NOMO-1 treated with dmso at 0.1 percent for 144 hours (cell line): ENCODE measurements at regions not wholly inside any gene's neighbourhood (a gene's known extent, or its start where the extent isn't known, plus 50 kb on each side); places are given as distances from the start of the nearest gene placed in this dataset.
A peak's percentile ranks its signal among the peaks of the same experiment; 100 is the strongest.

Experiments
- DNase-seq: peaks from one replicate; lab custom pipeline; 2025; ENCODE audit not compliant: unreplicated experiment; lab: John Stamatoyannopoulos, UW

DNA sequence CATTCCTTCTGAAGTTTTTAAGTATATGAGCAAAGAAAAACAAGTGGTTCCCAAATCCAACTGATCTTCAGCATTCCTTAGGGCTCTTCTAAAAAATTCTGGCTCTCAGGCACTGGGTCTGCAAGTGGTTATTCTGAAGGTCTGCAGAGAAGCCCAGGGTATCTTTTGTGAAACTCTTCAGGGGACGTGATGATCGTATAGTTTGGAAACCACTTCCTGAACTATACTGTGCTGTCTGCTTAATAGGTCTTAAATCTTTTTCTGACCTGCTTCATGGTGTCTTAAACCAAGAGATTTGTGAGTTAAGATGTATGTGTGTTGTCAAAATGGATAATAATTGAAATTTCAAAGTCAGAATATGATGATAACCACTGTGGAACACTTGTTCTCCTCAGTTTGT lies 115.5 kb downstream of the LHX9 start:
- no peak for DNase-seq

DNA sequence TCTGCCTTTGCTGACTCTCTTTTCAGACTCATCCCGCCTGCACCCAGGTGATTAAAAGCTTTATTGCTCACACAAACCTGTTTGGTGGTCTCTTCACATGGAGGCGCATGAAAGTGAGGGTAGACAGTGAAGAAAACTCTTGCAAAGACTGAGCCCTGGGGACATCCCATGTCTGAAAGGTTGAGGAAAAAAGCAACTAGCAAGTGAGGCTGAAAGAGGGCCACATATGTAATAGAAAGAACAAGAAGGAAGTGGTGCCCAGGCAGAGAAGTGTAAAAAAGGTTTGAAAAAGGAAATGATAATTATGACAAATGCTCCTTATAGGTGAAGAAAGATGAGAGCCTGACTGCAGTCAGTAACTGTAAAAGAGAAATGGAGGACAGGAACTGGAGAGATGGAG lies 115.9 kb upstream of the NEK7 start:
- DNase-seq, result no peak

DNA sequence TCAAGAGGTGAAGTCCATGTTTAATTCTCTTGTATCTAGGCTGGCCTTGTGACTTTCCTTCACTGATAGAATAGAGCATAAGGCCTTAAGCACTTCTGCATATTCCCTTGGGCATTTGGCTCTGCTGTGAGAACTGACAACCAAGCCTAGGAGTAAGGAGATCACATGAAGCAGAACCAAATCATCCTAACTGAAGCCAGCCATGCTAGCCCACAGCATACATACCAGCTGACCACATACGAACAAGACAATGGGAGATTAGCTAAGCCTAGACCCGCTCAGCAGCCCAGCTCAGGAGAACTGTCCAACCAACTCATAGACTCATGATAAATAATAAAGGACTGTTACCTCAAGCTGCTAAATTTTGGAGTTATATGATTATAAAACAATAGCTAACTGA lies 114.6 kb upstream of the NEK7 start:
- no peak for DNase-seq

DNA sequence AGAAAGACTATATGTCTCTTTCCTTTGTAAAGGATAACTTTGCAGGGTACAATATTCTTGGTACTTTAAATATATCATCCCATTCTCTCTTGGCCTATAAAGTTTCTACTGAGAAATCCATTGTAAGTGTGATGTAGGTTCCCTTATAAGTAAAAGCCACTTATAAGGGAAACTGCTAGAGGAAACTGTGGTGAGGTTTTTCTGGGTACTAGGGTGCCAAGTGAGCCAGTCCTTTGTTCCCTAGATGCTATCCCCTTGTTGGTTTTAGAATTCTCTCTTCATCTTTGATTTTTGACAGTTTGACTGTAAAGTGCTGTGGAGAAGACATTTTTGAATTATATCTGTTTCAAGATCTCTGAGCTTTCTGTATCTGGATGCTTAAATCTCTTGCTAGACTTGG lies 108.9 kb upstream of the NEK7 start:
- DNase-seq, result no peak

DNA sequence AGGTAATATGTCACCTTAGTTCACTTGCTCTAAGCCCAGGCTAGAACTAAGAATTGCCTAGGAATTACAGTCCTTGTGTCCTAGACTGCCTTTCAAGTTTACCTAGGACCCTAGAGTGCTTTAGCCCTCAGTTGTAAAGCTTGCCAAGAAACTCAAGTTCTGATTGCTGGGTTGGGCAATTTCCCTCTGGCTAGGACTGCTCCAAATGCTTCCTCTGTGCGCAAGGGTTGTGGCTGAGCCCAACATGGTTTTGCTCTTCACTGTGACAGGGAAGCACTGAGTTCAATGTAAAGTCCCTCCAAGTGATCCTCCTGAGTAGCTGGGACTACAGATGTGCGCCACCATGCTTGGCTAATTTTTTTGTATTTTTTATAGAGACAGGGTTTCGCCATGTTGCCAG lies 102.3 kb upstream of the NEK7 start:
- no peak for DNase-seq

DNA sequence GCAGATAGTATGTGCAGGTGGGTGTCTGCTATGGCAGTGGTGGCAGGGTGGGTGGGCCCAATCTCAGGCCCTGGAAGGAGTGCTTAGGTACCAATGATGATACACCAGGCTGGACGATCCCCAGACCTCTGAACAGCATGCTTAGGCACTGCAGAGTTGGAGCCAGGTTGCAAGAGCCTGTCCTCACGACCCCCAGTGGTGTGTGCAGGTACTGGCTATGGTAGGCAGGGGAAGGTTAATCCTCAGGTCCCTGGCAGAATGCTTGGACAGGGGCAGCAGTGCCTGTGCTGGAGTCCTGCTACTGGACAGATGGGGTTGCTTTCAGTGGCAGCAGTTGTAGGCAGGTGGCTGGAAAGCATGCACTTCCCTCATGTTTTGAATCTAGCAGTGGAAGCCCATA lies 100.5 kb upstream of the NEK7 start:
- DNase-seq, result no peak

DNA sequence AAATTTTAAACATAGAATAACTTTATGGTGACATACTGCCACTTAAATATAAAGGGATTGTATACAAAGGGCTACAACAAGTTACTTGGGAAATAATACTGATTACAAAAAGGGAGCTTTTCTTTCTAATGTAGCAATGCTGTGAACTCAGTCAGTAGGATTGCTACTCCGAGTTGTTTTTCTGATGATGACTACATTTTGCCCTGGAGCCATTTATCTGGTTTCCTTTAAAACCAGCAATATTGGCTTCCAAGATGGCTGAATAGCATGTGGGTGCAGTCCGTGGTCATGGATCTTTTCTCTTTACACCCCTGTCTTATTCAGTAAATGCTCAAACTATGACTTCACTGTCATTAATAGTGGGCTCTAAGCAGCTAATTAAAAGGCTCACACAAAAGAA lies 92.6 kb upstream of the NEK7 start:
- no peak for DNase-seq

DNA sequence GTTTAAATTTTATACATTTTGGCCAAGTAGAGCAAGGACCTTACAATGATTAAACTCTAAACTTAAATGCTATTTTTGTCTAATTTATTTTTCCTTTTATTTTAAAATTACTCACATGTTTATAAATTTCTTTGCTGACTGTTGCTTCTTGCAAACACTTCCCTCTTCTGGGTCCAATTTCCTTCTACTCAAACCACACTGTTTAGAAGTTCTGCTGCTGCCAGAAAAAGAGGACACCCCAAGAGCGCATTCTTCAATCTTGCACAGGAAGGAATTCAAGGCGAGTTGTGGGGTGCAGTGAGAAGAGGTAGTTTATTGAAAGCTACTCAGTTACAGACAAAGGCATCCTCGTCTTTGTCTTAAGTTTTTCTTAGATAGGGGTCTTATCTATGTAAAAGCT lies 88.5 kb upstream of the NEK7 start:
- DNase-seq, result no peak

DNA sequence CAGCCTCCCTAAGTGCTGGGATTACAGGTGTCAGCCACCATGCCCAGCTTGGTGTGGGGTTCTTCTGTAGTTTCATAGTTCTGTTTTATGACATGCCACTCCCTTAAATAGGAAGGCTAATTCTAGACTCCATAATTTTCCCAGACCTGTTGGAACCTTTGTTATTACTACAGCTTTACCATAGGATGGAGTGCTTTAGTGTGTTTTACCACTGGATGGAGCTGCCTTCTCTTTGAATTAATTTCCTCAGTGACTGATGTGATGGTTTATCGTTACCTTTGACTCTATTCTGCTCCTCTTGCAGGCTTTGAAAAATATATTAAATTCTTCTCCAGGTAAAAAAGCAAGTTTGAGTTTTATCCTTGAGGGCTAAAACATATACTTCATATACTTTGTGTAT lies 84.6 kb upstream of the NEK7 start:
- DNase-seq, result no peak

DNA sequence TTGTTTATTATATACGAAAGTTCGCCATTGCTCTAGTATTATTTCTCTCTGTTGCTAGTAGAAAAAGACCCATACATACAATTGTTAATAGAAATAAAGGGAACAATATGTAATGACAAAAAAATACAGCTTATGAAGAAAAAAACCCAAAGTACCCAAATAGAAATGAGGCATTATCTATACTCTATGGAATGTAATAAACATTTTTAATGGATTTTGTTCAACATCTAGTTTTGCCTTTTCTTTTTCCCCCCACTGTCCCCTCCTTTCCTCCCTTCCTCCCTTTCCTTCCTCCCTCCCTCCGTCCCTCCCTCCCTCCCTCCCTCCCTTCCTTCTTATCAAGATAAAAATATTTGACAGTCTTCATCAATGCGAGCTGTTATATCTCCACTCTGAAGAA lies 81.5 kb upstream of the NEK7 start:
- no peak for DNase-seq

DNA sequence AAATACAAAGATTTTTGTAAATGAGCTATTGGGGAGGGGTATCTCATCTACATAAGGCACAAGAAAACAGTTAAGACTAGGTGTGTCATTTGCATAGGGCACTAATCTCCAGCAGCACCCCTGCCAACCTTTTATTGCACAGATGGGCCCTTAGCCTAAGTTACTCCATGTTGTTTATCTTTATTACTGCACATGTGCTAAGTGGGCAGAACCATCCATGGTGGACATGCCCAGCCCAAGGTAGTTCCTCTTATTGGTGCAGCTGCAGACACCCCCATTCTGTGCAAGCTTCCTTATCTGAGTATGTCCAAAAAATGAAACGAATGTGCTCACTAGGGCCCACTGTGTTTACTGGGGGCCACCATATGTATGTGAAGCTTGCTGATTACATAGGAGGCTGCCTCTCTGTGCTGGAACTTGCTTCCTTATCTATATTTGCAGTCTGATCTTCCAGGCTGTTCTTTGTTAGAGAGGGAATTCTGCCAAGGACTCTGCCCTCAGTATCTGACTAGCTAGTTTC lies 77.3 kb upstream of the NEK7 start:
- no peak for DNase-seq

DNA sequence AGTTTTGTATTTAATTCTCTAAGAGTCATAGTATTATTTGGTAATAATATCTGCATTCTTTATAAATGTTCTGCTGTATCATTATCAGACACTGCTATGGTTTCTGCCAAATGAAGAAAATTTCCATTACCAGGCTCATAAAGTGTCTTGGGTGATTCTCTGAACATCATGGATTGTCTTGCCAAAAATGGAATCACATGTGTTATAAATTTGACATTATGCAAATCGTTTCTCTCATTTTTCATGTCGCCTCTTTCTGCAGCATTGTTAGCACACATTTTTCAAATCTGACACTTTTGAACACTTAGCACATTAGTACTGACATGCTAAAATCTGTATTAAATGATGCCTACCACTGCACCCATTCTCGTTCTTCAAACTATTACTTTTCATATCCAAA lies 74.2 kb upstream of the NEK7 start:
- no peak for DNase-seq

DNA sequence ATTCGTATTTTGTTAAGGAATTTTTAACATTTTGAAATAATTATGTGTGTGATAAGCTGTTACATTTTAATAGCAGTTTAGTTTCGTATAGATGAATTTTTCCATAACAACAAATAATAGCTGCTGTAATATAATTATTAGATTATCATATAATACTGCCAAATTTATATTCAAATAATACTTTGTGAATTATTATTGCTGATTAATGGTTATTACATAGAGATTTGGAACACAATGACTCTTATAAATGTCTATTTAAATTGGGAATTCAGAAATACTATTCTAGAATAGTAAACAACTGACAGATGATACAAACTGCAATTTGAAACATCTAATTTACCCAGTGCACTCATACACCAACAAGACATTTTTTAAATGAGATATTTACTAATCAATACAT lies 73.2 kb upstream of the NEK7 start:
- no peak for DNase-seq

DNA sequence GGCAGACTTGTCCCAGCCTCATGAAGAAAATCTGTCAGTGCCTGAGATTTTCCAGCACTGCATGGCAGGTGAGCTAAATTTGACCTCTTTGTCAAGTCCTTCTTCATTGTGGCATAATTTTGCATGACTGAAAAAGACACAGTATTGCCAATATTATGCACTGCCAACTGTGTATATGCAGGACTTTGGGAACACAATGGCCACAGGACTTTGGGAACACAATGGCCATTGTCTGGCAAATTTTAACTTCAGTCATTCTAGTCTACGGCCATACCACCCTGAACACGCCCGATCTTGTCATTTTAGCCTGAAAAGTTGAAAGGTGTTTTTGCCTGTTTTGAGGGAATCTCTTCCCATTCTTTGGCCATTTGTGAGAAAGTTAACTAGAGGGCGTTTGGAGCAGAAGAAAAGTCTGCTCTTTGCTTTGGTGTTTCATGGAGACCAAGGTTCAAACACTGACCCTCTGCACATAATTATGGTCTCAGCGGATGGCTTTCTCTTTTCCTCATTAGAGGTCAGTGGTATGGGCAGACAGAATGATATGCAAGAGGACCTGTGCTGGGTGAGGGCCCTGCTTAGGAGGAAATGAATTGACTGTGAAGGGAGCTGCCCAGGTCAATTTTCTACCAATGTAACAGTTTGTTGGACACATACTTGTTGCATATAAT lies 72.4 kb upstream of the NEK7 start:
- DNase-seq, result no peak

DNA sequence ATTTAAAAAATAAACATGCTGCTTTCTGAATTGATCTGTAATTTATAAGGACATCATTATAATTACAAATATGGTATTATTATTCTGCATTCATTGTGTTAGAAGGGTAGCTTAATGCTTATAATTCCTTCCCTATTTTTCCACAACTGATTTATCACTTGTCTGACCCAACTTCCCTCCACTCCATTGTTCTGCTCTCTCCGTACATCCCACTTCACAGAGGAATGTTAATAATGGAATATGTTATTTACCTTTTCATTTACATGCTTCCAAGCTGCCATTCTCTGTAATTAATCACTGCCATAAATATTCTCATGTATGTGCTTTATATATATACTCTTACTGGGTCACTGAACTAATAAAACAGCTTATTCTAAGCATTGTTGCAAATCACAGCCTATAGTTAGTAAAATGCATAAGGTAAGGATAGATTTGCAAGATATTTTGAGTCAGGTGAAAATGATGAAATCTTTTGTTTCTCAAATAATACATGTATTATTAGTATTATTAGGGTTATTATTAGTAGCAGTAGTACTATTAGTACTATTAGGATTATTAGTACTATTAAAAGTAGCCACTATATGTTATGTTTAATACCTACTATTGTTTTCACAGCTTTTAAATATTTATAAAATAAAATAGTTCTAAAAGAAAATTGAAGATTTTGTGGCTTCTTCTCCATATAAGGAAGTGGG lies 70.6 kb upstream of the NEK7 start:
- DNase-seq, result no peak

DNA sequence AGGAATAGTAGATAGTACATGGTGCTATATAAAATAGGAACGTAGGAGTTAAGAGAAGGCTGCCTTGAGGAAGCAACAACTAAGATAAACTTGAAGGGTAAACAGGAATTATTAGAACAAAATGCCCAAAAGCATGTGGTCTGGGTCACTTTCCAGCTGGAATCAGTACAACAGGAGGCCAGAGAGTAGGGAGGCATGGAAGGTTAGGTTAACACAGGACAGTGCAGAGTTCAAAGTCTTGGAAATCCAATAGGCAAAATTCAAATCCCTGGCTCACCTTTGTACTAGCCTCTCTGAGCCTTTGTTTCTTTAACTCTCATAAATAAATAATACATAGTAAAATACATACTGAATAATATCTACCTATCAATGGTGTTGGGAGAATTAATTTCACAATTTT lies 69.0 kb upstream of the NEK7 start:
- no peak for DNase-seq

DNA sequence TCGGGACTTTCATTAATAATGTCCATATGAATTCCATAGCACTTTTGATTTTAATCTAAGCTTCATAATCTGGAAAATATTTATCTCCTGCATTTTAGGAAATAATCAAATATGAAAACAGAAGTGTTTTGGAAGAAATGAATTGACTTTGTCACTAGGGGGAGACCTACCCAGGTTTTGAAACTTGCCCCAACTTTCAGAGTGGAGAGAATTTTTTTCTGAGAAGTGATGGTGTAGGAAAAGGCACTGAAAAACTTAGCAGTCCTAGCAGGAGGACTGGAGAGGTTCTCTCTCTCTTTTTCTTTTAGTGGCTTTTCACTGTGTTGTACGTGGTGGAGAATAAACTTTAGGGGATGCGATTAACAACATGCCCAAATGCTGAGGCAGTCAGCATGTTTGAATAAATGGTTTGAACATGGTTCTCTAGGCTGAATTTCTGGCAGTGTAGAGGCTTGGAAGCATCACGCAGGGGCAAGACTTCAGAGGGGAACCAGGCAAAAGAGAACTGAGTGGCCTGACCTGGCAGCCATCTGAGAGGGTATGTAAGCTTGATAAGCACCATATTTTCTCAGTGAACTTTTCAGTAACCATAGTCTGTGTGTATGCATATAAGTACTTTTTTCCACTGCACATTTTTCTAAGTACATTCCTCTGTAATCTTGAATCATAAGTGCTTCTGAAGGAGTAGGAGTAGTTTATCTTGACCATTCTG lies 68.3 kb upstream of the NEK7 start:
- DNase-seq, result peak; percentile 14

DNA sequence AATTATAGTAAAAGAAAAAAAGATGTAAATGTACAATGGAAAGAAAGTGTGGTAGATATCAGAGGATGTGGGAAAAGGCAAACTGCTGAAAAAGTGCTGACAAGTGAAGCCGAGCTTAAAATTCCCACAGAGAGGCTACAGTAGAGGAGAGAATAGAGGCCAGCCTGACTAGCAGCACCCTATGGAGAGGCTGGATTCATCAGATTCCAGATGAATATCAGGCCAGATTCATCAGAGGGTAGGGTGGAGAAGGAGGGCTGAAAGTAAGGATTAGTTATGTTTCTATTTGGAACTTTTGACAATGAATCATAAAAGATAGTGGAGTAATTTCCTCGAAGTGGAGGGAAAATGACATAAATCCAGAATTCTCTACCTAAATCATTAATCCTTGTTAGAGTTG lies 60.4 kb upstream of the NEK7 start:
- DNase-seq, result no peak

DNA sequence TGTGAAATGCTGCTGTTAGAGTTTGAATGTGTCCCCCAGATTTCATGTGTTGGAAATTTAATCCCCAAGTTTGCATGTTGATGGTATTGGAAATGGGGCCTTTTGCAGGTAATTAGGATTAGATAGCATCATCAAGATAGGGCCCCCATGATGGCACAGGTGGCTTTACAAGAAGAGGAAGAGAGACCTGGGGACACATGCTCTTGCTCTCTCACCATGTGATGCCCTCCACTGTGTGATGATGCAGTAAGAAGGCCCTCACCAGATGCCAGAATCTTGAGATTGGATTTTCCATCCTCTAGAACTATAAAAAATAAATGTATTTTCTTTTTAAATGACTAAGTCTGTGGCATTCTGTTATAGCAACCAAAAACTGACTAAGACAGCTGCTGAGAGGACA lies 57.0 kb upstream of the NEK7 start:
- no peak for DNase-seq

DNA sequence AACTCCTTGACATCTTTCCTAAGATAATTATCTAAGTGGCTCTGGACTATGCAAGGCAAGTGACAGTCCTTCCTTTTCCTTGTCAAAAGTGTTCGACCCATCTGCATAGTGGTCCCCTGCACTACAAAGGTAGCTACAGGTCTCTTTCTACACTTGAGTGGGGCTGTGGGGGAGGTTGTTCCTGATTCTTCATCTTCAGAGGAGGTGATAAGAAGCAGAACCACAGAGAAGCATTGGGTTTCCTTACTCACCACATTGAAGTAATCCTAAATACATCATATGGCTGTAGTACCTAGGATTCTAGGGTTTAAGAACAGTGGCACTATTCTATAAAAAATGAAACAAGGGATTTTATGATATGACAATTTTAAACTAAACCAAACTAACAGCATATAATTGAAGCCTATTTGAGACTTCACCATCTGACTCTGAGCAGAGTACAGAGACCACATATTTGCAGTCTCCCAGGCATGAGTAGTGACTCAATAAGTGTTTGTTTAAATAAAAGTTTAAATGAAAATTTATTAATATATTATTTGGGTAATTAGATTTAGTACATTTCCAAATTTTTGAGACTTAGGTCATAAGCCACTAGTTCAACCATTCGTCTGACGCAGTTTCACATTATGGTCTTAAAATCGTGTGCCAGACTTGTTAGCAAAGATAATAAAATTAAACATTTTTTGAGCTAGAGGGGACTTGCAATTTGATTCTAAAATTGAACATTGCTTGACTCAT lies 54.9 kb upstream of the NEK7 start:
- DNase-seq, result no peak

DNA sequence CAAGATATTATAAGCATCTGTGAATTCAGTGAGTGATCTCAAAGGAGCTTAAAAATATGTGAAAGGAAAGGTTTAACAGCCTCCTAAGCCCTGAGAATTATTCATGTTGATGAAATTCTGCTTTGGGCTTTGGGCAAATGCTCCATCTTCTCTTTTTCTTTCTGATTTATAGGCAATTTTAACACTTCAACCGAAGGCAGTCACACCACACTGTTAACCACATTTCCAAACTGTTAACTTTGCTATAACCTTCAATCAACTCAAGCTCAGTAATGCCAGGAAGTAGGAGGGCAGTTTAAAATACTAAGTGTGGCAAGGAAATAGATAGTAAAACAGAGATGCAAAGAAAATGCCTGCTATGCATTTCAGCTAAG lies 54.4 kb upstream of the NEK7 start:
- peak; percentile 48 for DNase-seq

DNA sequence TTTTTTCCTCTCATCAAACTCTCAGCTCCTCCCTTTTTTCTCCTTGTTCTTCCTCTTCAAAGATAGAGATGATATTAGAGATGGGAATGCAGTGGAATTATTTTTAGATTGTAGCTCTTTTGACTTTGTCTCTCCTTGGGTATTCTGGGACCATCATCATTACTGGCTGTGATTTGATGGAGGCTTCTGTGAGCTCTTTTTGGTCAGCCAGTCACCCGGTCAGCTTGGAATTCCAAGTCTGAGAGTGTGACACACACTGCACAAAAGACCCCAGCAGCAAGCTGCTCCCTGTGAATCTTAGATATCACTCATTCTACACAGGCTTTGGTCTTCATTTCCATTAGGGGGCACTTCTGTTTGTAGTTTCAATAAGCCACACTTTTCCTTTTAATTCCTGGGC lies 51.6 kb upstream of the NEK7 start:
- no peak for DNase-seq
